Dendritic cell treated with granulocyte-macrophage colony-stimulating factor and Interleukin-4, amounts not matched to agents 40 ng/mL and 50 ng/mL, for 4 days (primary cell): ENCODE measurements at regions not wholly inside any gene's neighbourhood (a gene's known extent, or its start where the extent isn't known, plus 50 kb on each side); places are given as distances from the start of the nearest gene placed in this dataset.

Experiments used
- H3K27ac Mint-ChIP-seq: one replicate; pipeline ENCODE4 v1.8.0; 2022; ENCODE audit warnings: mild to moderate bottlenecking, mixed read lengths
- H3K27me3 Mint-ChIP-seq: one replicate; pipeline ENCODE4 v1.8.0; 2022; ENCODE audit warnings: mild to moderate bottlenecking, mixed read lengths
- H3K36me3 Mint-ChIP-seq: one replicate; pipeline ENCODE4 v1.8.0; 2022; ENCODE audit warnings: low read depth, mixed read lengths
- H3K4me1 Mint-ChIP-seq: one replicate; pipeline ENCODE4 v1.8.0; 2022; ENCODE audit warnings: low read depth, mixed read lengths
- H3K4me3 Mint-ChIP-seq: one replicate; pipeline ENCODE4 v1.8.0; 2022; ENCODE audit warnings: mild to moderate bottlenecking, moderate library complexity, mixed read lengths
- H3K9me3 Mint-ChIP-seq: one replicate; pipeline ENCODE4 v1.8.0; 2022; ENCODE audit warnings: mixed read lengths
- intact Hi-C: fragments of 100-400 bp; cut with micrococcal nuclease; formaldehyde crosslinking; loops from one replicate; pipeline ENCODE4 v1.15.0; 2022

GRCh38 chr5:173513521-173513991 is 102.9 kb downstream of the BOD1 start:
- H3K27ac Mint-ChIP-seq = no peak overlapping the region
- H3K4me3 Mint-ChIP-seq = no peak overlapping the region
- intact Hi-C loops = no loop called here
- H3K27me3 Mint-ChIP-seq = peaks cover 10% of the 10 kb centered on the region
- no peaks in the 10 kb centered on the region for H3K9me3 Mint-ChIP-seq
- no peaks in the 10 kb centered on the region for H3K36me3 Mint-ChIP-seq
- no peaks in the 10 kb centered on the region for H3K4me1 Mint-ChIP-seq

GRCh38 chr5:173512637-173513435 is 103.6 kb downstream of the BOD1 start:
- H3K36me3 Mint-ChIP-seq = no peaks in the 10 kb centered on the region
- H3K9me3 Mint-ChIP-seq = no peaks in the 10 kb centered on the region
- H3K4me1 Mint-ChIP-seq = no peaks in the 10 kb centered on the region
- H3K27me3 Mint-ChIP-seq = peaks cover 10% of the 10 kb centered on the region
- intact Hi-C loops = no loop called here
- no peak overlapping the region for H3K4me3 Mint-ChIP-seq
- no peak overlapping the region for H3K27ac Mint-ChIP-seq

GRCh38 chr5:173509060-173509459 is 107.4 kb downstream of the BOD1 start:
- no peak overlapping the region for H3K4me3 Mint-ChIP-seq
- peaks cover 6% of the 10 kb centered on the region for H3K9me3 Mint-ChIP-seq
- H3K4me1 Mint-ChIP-seq = no peaks in the 10 kb centered on the region
- no peaks in the 10 kb centered on the region for H3K36me3 Mint-ChIP-seq
- peaks cover 10% of the 10 kb centered on the region for H3K27me3 Mint-ChIP-seq
- H3K27ac Mint-ChIP-seq = no peak overlapping the region
- intact Hi-C loops = no loop called here

- Mint-ChIP-seq H3K4me3 (no peak overlapping the region), H3K9me3 (peaks cover 6% of the 10 kb centered on the region), H3K27ac (no peak overlapping the region), H3K4me1 (no peaks in the 10 kb centered on the region), H3K27me3 (peaks cover 7% of the 10 kb centered on the region), H3K36me3 (no peaks in the 10 kb centered on the region)
- intact Hi-C loops = no loop called here
These were observed 109.3 kb downstream of the BOD1 start for GRCh38 chr5:173507171-173507570.

- Mint-ChIP-seq H3K4me3 (no peak overlapping the region), H3K4me1 (no peaks in the 10 kb centered on the region), H3K27me3 (peaks cover 4% of the 10 kb centered on the region), H3K9me3 (peaks cover 6% of the 10 kb centered on the region), H3K36me3 (no peaks in the 10 kb centered on the region), H3K27ac (no peak overlapping the region)
- intact Hi-C loops = no loop called here
These were observed 110.8 kb downstream of the BOD1 start for GRCh38 chr5:173505634-173506033.

GRCh38 chr5:173501922-173502321 is 114.5 kb downstream of the BOD1 start:
- Mint-ChIP-seq H3K36me3 (no peaks in the 10 kb centered on the region), H3K4me1 (no peaks in the 10 kb centered on the region), H3K27me3 (peaks cover 4% of the 10 kb centered on the region), H3K4me3 (no peak overlapping the region), H3K27ac (no peak overlapping the region), H3K9me3 (peaks cover 6% of the 10 kb centered on the region)
- intact Hi-C loops = no loop called here

GRCh38 chr5:173501271-173501670 is 115.2 kb downstream of the BOD1 start:
- Mint-ChIP-seq H3K36me3 (no peaks in the 10 kb centered on the region), H3K27ac (no peak overlapping the region), H3K9me3 (peaks cover 6% of the 10 kb centered on the region), H3K27me3 (peaks cover 4% of the 10 kb centered on the region), H3K4me1 (no peaks in the 10 kb centered on the region), H3K4me3 (no peak overlapping the region)
- intact Hi-C loops = no loop called here

GRCh38 chr5:173500213-173500560 is 116.3 kb downstream of the BOD1 start:
- peaks cover 6% of the 10 kb centered on the region for H3K27me3 Mint-ChIP-seq
- H3K4me3 Mint-ChIP-seq = no peak overlapping the region
- intact Hi-C loops = no loop called here
- H3K27ac Mint-ChIP-seq = no peak overlapping the region
- H3K36me3 Mint-ChIP-seq = no peaks in the 10 kb centered on the region
- H3K9me3 Mint-ChIP-seq = no peaks in the 10 kb centered on the region
- no peaks in the 10 kb centered on the region for H3K4me1 Mint-ChIP-seq

GRCh38 chr5:173499471-173500212 is 116.8 kb downstream of the BOD1 start:
- no peak overlapping the region for H3K4me3 Mint-ChIP-seq
- no peaks in the 10 kb centered on the region for H3K9me3 Mint-ChIP-seq
- no peak overlapping the region for H3K27ac Mint-ChIP-seq
- H3K36me3 Mint-ChIP-seq = no peaks in the 10 kb centered on the region
- intact Hi-C loops = no loop called here
- peaks cover 6% of the 10 kb centered on the region for H3K27me3 Mint-ChIP-seq
- no peaks in the 10 kb centered on the region for H3K4me1 Mint-ChIP-seq

- Mint-ChIP-seq H3K36me3 (no peaks in the 10 kb centered on the region), H3K27me3 (peaks cover 9% of the 10 kb centered on the region), H3K27ac (no peak overlapping the region), H3K4me3 (no peak overlapping the region), H3K9me3 (no peaks in the 10 kb centered on the region), H3K4me1 (no peaks in the 10 kb centered on the region)
- intact Hi-C loops = no loop called here
These were observed 117.5 kb downstream of the BOD1 start for GRCh38 chr5:173498739-173499470.

GRCh38 chr5:173498286-173498685 is 118.2 kb downstream of the BOD1 start:
- Mint-ChIP-seq H3K27me3 (peaks cover 9% of the 10 kb centered on the region), H3K4me1 (no peaks in the 10 kb centered on the region), H3K9me3 (no peaks in the 10 kb centered on the region), H3K27ac (no peak overlapping the region), H3K4me3 (no peak overlapping the region), H3K36me3 (no peaks in the 10 kb centered on the region)
- intact Hi-C loops = no loop called here

GRCh38 chr5:173497685-173498084 is 118.8 kb downstream of the BOD1 start:
- H3K4me1 Mint-ChIP-seq = no peaks in the 10 kb centered on the region
- intact Hi-C loops = no loop called here

GRCh38 chr5:173496883-173497255 is 119.6 kb downstream of the BOD1 start:
- H3K9me3 Mint-ChIP-seq = no peaks in the 10 kb centered on the region
- no peaks in the 10 kb centered on the region for H3K4me1 Mint-ChIP-seq
- H3K27ac Mint-ChIP-seq = no peak overlapping the region
- H3K27me3 Mint-ChIP-seq = peaks cover 6% of the 10 kb centered on the region
- H3K36me3 Mint-ChIP-seq = no peaks in the 10 kb centered on the region
- H3K4me3 Mint-ChIP-seq = no peak overlapping the region
- intact Hi-C loops = no loop called here

More at GRCh38 chr5:173497685-173498084, 118.8 kb downstream of the BOD1 start:
- Mint-ChIP-seq H3K36me3 (no peaks in the 10 kb centered on the region), H3K9me3 (no peaks in the 10 kb centered on the region), H3K4me3 (no peak overlapping the region), H3K27me3 (peaks cover 9% of the 10 kb centered on the region), H3K27ac (no peak overlapping the region)
